OCI-LY1 (cell line): ENCODE measurements at regions not wholly inside any gene's neighbourhood (a gene's known extent, or its start where the extent isn't known, plus 50 kb on each side); places are given as distances from the start of the nearest gene placed in this dataset.
"Not testable (repeated sequence)": the region's sequence is repeated elsewhere in the genome, so short reads cannot be mapped to it uniquely, and the experiment has no call there.

Experiments used
- EZH2 ChIP-seq: fragments of 200-600 bp; sonication (generic), shearing (Covaris generic); IDR thresholded peaks from 2 replicates; pipeline ENCODE4 v1.8.0; 2017; ENCODE audit warnings: borderline replicate concordance, mixed run types, mild to moderate bottlenecking, antibody characterized with exemption, low read length, moderate library complexity, mixed read lengths
- TF ChIP-seq, protein P1 (sequence below): fragments of 200-600 bp; sonication (generic), shearing (Covaris generic); IDR thresholded peaks from 2 replicates; pipeline ENCODE4 v1.5.1; 2017; ENCODE audit warnings: mild to moderate bottlenecking, antibody characterized with exemption, low read length, moderate library complexity, mixed read lengths

DNA sequence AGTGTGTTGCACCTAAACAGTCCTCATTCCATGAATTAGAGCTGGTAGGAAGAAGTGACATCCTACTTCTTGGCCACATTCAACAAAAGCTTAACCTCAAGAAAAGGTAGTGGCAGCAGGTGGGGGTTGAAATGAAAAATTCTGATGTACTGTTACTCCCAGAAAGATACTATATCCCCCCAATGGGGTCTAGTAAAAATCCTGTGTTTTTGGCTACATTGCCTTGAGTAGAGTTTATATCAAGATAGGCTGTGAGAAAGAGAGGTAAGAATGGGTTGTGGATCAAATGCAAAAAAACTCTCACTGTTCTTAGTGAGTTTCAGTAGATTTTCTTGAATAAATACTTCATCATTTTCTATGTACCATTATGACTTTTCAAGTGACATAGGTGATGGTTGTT is 407.3 kb downstream of the KCNJ18 start:
- TF ChIP-seq, protein P1, sequence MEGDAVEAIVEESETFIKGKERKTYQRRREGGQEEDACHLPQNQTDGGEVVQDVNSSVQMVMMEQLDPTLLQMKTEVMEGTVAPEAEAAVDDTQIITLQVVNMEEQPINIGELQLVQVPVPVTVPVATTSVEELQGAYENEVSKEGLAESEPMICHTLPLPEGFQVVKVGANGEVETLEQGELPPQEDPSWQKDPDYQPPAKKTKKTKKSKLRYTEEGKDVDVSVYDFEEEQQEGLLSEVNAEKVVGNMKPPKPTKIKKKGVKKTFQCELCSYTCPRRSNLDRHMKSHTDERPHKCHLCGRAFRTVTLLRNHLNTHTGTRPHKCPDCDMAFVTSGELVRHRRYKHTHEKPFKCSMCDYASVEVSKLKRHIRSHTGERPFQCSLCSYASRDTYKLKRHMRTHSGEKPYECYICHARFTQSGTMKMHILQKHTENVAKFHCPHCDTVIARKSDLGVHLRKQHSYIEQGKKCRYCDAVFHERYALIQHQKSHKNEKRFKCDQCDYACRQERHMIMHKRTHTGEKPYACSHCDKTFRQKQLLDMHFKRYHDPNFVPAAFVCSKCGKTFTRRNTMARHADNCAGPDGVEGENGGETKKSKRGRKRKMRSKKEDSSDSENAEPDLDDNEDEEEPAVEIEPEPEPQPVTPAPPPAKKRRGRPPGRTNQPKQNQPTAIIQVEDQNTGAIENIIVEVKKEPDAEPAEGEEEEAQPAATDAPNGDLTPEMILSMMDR = not testable (repeated sequence)
- not testable (repeated sequence) for TF ChIP-seq EZH2
